ENCODE measurements at regions not wholly inside any gene's neighbourhood (a gene's known extent, or its start where the extent isn't known, plus 50 kb on each side); places are given as distances from the start of the nearest gene placed in this dataset.

DNA sequence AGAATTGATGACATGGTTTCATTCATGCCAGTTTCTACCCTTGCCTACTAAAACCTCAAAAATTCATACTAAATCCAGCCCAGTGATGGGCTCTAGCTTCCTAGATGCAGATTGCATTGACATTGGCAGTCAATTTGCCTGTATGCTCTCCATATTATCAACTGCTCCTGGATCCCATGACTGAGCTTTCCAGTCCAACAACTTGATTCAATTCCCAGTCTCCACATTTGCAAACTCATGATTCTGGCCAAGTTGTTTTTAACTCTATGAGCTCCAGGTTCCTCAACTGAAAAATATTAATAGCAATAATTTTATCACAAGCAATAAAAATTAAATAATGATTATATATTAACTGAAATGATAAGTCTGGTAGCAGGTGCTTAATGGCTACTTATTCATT, 51.0 kb upstream of the DSC1 start:
- no peak for DNase-seq

DNA sequence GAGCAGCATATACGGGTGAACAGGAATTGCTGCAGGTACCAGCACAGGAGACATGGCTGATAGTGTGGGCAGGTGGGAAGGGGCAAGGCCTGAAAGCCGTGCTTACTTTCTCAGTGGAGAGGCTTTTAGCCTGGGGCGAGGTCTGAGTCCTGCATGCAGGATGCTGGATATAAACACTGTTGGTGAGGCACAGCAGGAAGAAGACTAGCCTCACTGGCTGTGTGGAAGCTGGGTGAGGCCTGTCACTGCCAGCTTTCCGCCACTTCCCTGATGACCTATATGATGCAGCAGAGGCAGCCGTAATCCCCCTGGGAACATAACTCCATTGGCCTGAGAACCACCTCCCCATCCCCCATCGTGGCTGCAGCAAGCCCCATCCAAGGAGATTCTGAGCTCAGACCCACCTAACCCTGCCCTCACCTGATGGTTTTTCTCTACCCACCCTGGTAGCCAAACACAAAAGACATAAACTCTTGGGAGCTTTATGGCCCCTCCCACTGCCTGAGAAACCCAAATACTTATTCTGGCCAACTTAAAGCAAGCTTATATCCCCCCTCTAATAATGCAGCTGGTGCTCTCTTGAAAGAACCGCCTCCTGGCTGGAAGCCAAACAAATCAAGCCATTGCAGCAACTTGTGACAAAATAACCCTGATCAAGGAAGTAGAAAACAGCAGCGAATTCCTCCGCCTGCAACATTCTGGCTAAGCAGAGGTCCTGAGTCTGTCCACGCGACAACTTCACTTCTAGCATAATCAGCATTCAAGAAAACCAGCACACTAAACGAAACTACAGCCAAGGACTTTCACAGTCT, 54.6 kb upstream of the DSC1 start:
- DNase-seq: no peak

DNA sequence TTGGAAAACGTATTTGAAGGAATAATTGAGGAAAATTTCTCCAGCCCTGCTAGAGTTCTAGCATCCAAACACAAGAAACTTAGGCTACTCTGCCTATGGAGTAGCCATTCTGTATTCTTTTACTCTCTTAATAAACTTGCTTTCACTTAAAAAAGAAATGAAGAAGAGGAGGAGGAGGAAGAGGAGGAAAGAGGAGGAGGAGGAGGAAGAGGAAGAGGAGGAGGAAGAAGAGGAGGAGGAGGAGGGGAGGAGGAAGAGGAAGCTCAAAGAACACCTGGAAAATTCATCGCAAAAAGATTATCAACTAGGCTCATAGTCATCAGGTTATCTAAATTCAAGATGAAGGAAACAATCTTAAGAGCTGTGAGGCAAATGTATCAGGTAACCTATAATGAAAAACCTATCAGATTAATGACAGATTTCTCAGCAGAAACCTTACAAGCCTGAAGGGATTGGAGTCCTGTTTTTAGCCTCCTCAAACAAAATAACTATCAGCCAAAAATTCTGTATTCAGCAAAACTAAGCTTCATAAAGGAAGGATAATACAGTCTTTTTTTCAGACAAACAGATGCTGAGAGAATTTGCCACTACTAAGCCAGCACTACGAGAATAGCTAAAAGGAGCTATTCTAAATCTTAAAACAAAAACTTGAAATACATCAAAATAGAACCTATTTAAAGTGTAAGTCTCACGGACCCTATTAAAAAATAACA, 56.2 kb upstream of the DSC1 start:
- DNase-seq: no peak

DNA sequence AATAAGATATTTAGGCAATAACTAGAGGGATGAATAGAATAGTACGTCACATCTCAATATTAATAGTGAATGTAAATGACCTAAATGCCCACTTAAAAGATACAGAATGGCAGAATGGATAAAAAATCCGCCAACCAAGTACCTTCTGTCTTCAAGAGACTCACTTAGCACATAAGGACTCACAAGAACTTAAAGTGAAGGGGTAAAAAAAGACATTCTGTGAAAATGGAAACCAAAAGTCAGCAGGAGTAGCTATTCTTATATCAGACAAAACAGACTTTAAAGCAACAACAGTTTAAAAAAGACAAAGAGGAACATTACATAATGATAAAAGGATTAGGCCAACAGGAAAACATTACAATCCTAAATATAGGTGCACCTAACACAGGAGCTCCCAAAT, 56.7 kb upstream of the DSC1 start:
- no peak for DNase-seq

DNA sequence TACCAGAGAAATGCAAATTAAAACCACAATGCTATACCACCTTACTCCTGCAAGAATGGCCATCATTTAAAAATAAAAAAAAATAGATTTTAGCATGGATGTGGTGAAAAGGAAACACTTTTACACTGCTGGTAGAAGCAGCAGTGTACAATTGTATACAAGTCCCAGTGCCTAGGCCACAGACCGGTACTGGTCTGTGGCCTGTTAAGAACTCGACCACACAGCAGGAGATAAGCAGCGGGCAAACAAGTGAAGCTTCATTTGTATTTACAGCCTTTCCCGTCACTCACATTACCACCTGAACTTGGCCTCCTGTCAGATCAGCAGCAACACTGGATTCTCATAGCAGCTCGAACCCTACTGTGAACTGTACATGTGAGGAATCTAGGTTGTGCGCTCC, 60.7 kb upstream of the DSC1 start:
- DNase-seq: no peak

DNA sequence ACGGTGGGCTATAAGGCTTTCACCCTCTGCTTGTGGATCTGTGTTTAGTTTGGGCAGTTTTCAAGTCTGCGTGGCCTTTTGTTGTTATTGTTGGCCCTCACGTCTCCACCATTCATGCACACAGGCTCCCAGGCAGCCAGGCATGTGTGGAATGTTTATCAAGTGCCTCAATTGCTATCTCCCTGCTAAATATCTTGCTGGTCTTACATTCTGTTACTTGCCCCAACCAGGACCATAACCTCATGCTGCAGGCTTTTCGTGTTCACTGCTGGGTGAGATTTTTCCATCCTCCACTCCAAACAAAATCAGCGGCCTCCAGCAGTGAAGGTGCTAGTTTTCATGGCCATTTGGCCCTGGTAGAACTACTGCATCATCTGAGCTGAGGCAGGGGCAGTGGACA, 63.0 kb upstream of the DSC1 start:
- DNase-seq: no peak

DNA sequence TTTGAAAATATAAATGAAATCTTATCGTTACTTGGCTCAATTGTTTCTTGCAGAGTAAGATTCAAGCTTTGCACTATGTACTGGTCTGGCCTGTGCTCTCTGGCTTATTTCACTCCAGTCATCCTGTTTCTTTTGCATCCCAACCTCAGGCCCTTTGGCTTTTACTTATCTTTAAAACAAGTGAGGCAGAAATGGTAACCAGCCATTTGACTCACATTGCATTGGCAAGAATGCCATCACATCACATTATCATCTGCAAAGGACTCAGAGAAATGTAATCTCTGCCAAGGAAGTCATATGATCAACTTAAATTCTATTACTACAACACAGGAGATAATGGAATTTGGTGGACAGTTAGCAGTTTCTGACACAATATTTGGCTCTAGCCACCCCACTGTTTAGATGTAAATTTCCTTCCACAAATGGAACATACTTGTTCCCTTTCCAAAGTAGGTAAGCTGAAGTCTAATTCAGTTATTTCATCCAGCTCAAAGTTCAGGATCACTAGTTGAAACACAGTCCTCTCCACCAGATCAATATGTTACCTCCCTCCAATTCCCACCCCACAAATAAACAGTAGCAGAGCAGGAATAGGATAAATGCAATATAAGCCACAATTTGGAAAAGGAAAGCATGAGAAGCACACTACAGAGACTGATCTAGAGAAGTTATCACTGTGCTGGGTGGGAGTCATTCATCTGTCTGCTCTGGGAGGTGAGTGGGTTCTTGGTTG, 65.0 kb upstream of the DSC1 start:
- no peak for DNase-seq

DNA sequence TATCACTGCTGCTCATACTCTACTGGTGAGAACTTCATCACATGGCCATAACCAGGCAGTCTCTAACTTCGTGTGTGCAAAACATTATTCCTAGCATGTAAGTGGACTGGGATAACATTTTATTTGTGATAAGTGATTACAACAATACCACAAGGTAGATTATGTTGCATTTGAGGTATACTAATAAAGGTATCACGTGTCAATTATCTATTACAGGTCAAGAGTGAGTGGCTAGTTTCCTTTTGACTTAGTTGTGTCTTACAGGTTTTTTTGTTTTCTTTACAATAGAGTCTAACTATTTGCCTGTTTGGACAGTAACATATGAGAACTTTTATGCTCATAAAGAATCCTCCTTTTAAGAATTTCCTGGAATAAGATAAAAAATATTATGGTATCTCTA, 67.2 kb upstream of the DSC1 start:
- no peak for DNase-seq

DNA sequence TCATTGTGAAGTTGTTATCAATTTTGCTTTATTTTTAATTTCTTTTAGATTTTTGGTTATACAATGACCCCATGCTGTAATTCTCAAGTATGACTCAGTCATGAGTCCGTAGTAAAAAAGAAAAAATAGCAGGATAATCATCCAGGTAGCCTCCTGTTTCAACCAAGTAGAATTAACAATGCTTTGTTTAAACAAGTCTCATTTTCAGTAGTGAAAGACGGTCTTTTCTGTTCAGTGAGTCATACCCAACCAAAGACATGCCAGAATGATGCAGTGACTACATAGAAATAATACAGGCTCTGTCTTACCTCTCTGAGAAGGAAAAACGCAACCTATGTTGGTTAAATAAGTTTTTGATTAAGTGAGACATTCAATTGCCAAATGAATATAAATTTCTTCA, 67.8 kb upstream of the DSC1 start:
- DNase-seq: no peak

DNA sequence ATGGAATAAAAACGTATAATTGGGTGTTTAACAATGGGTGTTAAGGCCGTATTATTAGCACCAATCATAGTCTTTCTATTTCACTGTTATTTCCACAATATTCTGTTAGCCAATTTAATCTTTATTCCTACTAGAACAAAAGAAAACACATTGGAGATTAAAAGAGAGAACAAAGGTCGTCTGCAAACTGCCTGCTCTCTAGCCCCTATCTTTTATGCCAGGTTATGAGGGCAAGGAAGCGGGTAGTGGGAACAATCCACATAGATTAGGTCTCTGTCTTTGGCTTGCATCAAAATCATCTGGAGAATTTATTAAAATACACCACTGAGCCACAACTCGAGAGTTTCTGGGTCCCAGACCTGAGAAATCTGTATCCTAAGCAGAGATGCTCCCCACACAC, 69.4 kb upstream of the DSC1 start:
- DNase-seq: no peak

DNA sequence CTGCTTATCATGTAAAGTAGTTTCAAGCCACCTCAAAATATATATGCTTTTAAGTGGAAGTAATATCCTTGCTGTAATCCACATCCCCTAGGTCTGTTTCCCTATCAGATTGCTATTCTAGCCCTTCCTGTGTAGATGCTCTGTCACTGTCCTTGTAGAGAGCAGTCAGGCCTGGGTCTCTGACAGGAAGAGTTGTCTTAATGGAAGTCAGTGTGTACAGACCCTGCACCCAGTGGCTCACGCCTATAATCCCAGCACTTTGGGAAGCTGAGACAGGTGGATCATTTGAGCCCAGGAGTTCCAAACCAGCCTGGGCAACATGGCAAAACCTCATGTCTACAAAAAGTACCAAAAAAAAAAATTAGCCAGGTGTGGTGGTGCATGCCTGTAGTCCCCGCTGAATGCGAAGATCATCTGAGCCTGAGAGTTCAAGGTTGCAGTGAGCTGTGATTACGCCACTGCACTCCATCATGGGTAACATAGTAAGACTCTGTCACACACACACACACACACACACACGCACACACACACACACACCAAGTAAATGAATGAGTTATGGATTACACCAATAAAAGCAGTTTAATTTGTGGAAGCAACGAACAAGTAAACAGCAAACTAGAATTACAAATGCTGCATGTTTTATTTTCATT, 70.2 kb upstream of the DSC1 start:
- DNase-seq: no peak

DNA sequence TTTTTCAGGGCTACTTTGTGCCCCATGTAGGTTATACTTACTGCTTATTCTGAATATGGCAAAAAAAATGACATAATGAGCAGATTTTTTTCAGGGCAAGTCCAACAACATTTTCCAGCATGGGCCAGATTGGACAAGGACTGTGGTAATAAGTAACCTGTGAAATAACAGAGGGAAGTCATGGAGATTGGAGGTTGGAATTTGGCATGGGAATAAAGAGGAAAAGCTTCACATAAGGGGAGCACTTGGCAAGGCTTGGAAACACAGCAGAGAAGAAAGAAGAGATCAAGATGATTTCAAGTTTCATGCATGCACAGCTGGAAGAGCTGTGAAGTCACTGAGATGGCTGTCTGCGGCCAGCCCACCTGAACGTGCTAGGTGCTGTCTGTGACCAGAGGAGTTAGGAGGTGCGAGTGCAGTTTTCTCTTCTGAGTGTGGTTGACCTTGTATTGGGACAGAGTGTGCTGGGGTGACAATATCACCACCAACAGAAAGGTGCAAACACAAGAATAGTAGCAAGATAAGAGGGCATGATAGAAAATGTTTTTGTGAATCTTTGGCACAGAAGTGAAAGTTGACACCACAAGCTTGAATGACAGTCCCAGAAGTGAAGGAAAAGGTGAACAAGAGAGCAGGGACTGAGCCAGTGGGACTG, 71.1 kb upstream of the DSC1 start:
- DNase-seq: no peak

DNA sequence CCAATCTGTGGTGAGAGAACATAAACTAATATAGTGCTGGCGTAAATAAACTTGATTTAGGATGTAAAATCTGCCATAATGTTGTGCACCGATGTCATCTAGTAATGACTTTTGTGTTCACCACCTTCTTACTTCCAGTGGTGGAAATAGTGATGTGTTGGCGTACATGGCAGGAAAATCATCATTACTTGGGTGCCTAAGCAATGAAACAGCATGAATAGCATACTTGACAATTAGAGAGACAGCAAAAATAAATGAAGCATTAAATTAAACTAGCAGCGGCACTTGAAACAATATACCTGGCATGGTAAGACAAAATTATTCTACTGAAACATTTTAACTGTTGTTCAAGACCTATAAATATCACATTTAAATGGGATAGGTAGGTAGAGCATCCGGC, 73.2 kb upstream of the DSC1 start:
- DNase-seq: no peak

DNA sequence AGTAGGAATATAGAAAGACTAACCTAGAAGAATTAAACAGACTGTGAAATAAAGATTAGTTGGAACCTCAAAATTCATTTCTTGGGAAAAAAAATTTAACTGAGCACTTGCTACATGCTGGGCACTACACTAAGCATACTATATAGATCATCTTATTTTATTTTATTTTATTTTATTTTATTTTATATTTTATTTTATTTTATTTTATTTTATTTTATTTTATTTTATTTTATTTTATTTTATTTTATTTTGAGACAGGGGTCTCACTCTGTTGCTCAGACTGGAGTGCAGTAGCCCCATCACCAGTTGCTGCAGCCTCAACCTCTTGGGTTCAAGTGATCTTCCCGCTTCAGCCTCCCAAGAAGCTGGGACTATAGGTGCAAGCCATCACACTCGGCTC, 74.5 kb upstream of the DSC1 start:
- DNase-seq: no peak

DNA sequence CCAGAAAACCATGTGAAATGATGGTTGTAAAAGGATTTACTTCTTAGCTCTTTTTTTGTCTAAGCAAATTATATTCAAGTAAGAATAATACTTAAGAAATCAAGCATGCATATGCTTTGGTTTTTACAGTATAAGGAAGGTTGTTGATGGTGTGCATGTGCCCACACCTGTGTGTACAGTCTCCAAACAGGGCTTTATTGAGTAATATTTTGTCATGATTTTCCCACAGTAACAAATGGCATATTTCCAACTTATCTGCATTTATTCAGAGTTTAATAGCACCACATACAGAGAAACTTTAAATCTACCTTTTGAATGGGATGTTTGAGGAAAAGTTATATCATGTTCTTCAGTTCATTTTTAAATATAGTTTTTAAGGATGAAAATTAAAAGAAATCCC, 76.5 kb upstream of the DSG1 start:
- no peak for DNase-seq

DNA sequence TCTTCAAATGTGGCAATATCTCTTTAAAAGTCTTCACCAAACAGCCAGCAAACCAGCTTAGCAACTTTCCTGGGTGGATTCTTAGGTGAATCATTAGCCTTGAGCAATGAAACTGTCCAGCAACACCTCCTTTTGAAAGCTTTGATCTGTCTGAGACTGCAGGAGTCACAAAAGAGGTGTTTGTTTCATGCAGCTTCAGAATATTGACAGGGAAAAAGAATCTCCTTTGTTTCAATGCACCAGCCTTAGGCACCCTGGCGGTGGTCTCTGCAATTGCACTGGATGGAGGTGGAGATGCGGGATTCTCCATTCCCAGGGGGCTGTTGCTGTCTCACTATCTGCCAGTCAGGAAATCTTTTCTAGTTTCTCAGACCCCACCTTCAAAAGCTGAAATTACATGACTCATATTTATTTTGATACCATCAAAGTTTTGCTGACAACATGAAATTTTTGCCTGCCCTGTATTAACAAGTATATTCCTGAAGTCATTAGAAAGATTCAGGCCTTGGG, 76.0 kb upstream of the DSG1 start:
- no peak for DNase-seq

DNA sequence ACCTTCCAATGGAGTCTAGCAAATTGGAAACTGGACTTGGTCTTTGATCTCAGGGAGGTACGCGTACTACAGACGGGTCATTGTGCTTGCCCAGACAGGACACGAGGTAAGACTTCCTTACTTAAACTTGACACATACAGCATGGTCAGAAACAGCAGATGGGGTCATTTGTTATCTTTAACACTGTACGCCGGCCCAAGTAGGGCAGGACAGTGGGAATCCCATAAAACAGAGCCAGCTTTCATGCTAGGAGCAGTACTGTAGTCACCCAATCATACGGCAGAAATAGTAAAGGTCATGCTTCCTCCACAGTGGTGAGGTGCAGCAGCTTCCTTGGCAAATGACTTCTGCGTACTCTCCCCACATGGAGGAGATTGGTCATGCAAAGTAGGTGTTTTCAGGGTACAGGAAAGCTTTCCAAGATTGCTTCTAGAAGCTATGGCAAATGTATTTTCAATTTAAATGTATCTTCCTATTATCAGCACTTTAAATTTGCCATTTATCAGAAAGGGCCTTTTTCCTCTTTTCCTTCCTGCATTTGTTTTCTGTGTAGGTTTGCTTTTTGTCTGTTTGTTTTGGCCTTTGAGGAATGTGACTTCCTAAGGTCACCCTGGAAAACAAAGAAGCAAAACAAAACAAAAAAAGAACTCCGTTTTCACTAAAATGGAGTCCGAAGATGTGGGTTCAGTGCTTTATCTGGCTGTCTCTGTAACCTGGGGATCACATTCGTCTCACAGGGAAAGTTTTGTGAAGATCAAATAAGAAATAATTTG, 74.0 kb upstream of the DSG1 start:
- no peak for DNase-seq

DNA sequence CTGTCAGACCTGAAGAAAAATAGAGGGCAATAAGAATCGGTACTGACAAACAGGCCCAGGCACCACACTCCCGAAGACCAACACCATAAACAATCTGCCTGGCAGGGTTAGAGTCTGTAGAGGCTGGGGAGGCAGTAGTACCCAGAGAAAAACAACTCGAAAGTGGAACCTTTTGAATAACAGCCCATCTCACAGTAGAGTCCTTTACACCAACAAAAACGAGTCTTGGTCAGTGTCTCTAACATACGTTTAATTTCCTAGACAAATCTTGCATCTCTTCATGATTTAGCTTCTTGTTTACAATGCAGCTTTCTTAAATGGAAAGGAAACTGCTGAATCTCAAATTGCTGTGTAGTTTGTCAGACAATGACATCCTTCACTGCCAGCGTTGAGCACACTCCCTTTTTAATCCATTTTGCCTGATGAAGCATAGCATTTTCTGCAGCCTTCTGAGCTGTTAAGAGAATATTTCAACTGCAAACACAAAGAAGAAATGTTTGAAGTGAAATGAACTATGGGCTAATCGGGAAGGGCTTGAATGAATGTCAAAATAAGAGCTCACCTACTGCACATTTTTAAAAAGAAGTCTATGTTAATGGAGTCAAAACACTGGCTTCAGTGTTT, 73.1 kb upstream of the DSG1 start:
- peak in 1 of 56 donors; percentile 1 for DNase-seq

DNA sequence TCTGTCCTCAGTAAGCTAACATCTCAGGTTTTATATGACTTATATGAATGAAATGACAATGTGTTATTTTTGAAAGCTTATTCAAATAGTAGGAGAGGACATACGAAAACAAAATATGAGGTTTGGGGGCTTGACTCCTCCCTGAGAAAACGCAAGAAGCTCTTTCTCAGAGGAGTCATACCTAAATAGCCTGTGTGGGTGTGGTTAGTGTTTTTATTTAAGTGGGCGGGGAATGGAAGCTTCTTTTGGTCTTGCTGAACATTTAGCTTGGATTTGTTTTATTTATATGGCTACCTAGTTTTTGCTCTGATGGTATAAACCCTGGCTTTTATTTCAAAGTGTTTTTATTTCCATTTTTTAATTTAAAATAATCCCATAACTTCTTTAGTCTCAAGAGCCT, 72.1 kb upstream of the DSG1 start:
- no peak for DNase-seq

DNA sequence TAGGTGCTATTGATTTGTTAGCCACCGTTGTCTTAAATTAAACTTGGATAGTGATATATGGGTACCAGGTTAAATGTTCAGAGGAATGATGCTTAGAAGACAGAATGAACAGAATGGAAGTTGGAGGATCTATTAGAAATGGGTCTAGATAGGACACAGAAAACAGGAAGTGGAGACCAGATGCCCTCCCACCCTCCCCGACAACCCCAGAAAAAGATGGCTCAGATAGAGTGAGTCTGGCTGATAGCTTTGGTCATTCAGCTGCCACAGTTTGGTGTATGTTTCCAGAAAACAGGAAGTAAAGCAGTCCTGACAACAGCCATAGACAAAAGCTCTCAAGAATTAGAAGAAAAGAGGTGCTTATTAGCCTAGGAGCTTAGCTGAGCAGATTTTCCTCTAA, 71.5 kb upstream of the DSG1 start:
- DNase-seq: no peak

Data from nucleus accumbens (tissue), 56 donors.